Karpas-422 (cell line): ENCODE measurements at regions not wholly inside any gene's neighbourhood (a gene's known extent, or its start where the extent isn't known, plus 50 kb on each side); places are given as distances from the start of the nearest gene placed in this dataset.

ENCODE experiments used
- DNase-seq: peaks from one replicate; pipeline ENCODE4 v3.0.0-alpha.2; 2015
- H2AFZ ChIP-seq: fragments of 200-600 bp; sonication (generic); 2 replicates; pipeline ENCODE4 v1.6.1; 2014; ENCODE audit warnings: antibody characterized with exemption, low read length, mixed read lengths
- H3K27ac ChIP-seq: fragments of 200-600 bp; sonication (generic); 2 replicates; pipeline ENCODE4 v1.5.1; 2014; ENCODE audit warnings: mild to moderate bottlenecking, low read length, moderate library complexity
- H3K27me3 ChIP-seq: fragments of 200-600 bp; sonication (generic); 2 replicates; pipeline ENCODE4 v1.6.1; 2014; ENCODE audit warnings: low read length, mixed read lengths
- H3K36me3 ChIP-seq: fragments of 200-600 bp; sonication (generic); 2 replicates; pipeline ENCODE4 v1.6.1; 2014; ENCODE audit warnings: low read length, mixed read lengths; ENCODE audit not compliant: insufficient read depth
- H3K4me1 ChIP-seq: fragments of 200-600 bp; sonication (generic); 2 replicates; pipeline ENCODE4 v1.6.1; 2014; ENCODE audit warnings: mild to moderate bottlenecking, low read length, mixed read lengths
- H3K4me2 ChIP-seq: fragments of 200-600 bp; sonication (generic); 2 replicates; pipeline ENCODE4 v1.6.1; 2014; ENCODE audit warnings: low read length, low read depth, mild to moderate bottlenecking; ENCODE audit not compliant: poor library complexity, severe bottlenecking
- H3K4me3 ChIP-seq: fragments of 200-600 bp; sonication (generic); 2 replicates; pipeline ENCODE4 v1.5.1; 2014; ENCODE audit warnings: mild to moderate bottlenecking, antibody characterized with exemption, low read length, mixed read lengths
- H3K79me2 ChIP-seq: fragments of 200-600 bp; sonication (generic); 2 replicates; pipeline ENCODE4 v1.6.1; 2014; ENCODE audit warnings: mild to moderate bottlenecking, low read length, mixed read lengths
- H3K9ac ChIP-seq: fragments of 200-600 bp; sonication (generic); 2 replicates; pipeline ENCODE4 v1.6.0; 2014; ENCODE audit warnings: low read length
- H3K9me2 ChIP-seq: fragments of 200-600 bp; sonication (generic), shearing (Covaris generic); replicated peaks from 2 replicates; pipeline ENCODE4 v1.6.0; 2014; ENCODE audit warnings: mild to moderate bottlenecking, low read length, moderate library complexity; ENCODE audit not compliant: insufficient read depth
- H3K9me3 ChIP-seq: fragments of 300-700, 200-600 bp; sonication (generic); 2 replicates; pipeline ENCODE4 v1.6.1; 2014; ENCODE audit warnings: low read length, mixed read lengths
- H4K20me1 ChIP-seq: fragments of 200-600 bp; sonication (generic); 2 replicates; pipeline ENCODE4 v1.6.1; 2014; ENCODE audit warnings: mild to moderate bottlenecking, antibody characterized with exemption, low read length, low read depth; ENCODE audit not compliant: insufficient read depth

DNA sequence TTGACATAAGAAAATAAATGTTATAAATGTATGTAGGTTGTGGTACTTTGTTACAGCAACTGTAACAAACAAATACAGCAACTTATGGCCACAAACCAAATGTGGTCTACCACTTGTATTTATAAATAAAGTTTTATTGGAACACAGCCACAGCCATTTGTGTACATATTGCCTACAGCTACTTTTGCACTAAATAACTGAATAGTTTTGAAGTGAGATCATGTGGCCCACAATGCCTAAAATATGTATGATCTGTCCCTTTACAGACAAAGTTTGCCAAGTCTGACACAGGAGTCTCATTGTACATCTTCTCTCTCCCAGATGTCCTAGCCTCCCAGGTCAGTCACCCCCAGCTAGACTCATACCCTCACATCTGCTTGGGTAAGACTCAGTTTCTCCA is 283.6 kb upstream of the PRDM9 start:
- H3K4me3 ChIP-seq, result no peak overlapping the region
- H4K20me1 ChIP-seq, result no peaks in the 10 kb centered on the region
- H3K79me2 ChIP-seq, result no peaks in the 10 kb centered on the region
- no peaks in the 10 kb centered on the region for H3K36me3 ChIP-seq
- H3K4me2 ChIP-seq, result no peak overlapping the region
- H3K27ac ChIP-seq, result no peak overlapping the region
- H3K27me3 ChIP-seq, result no peaks in the 10 kb centered on the region
- H2AFZ ChIP-seq, result no peak overlapping the region
- DNase-seq, result no peak
- no peak overlapping the region for H3K9ac ChIP-seq
- H3K4me1 ChIP-seq, result no peaks in the 10 kb centered on the region
- H3K9me3 ChIP-seq, result no peaks in the 10 kb centered on the region
- H3K9me2 ChIP-seq, result no peaks in the 10 kb centered on the region

DNA sequence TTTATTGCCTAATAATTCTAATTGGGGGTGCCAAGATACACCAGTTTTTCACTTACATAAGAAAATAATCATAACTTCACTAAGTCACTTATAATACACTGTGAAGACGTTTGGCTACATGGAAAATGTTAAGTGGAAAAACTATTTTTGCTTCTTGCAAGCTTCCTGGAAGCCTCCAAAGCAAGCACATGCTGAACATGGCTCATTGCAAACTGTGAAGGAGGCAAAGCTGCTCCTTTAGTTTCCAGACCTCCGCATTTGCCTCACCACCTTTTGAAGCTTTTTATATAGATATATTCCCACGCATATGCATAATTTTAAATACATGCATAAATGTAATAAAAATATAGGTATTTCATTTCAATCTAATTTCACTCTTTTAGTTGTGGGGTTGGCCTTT is 285.6 kb upstream of the PRDM9 start:
- H3K4me2 ChIP-seq, result no peak overlapping the region
- H3K79me2 ChIP-seq, result no peaks in the 10 kb centered on the region
- DNase-seq, result no peak
- H3K27me3 ChIP-seq, result no peaks in the 10 kb centered on the region
- no peaks in the 10 kb centered on the region for H3K9me2 ChIP-seq
- no peaks in the 10 kb centered on the region for H3K36me3 ChIP-seq
- no peak overlapping the region for H3K27ac ChIP-seq
- no peaks in the 10 kb centered on the region for H3K9me3 ChIP-seq
- no peak overlapping the region for H2AFZ ChIP-seq
- H3K4me3 ChIP-seq, result no peak overlapping the region
- H4K20me1 ChIP-seq, result no peaks in the 10 kb centered on the region
- H3K4me1 ChIP-seq, result no peaks in the 10 kb centered on the region
- H3K9ac ChIP-seq, result no peak overlapping the region

DNA sequence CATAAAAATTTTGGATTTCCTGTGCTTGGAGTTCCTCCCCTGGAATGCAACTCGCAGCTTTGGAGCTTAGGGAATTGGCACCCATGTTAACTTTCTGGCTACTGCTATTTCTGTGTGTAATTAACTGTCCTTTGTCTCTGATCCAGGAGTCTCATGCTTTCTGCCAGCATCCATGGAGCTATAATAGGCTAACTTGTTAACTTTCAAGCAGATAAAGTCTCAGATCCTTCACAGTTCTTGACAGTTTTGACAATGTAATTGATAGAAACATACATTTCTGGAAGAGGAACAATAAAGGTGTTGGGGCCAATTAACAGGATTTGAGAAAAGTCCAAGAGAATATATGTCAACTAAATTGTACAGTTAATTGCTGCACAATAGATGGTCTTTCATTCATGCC is 290.2 kb upstream of the PRDM9 start:
- no peak for DNase-seq
- Histone ChIP-seq H3K36me3 (no peaks in the 10 kb centered on the region), H4K20me1 (no peaks in the 10 kb centered on the region), H3K27me3 (no peaks in the 10 kb centered on the region), H3K4me3 (no peak overlapping the region), H3K27ac (no peak overlapping the region), H3K9me3 (no peaks in the 10 kb centered on the region), H3K79me2 (no peaks in the 10 kb centered on the region), H2AFZ (no peak overlapping the region), H3K4me2 (no peak overlapping the region), H3K9ac (no peak overlapping the region), H3K4me1 (no peaks in the 10 kb centered on the region), H3K9me2 (no peaks in the 10 kb centered on the region)

DNA sequence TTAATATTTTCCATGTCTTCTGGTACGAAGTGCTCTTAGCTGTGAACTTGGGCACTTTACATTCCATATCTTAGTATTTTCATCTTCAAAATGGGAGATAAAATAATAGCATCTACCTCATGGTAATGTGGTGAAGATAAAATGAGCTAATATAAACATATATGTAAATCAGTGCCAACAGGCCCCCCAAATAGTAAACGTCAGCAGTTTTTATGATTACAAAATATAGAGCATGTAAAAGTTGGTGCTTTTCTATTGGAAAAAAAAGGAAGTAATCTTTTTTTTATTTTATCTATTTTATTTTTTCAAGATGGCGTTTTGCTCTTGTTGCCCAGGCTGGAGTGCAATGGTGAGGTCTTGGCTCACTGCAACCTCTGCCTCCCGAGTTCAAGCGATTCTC is 291.1 kb upstream of the PRDM9 start:
- Histone ChIP-seq H3K9me3 (no peaks in the 10 kb centered on the region), H4K20me1 (no peaks in the 10 kb centered on the region), H3K9me2 (no peaks in the 10 kb centered on the region), H3K79me2 (no peaks in the 10 kb centered on the region), H2AFZ (no peak overlapping the region), H3K4me1 (no peaks in the 10 kb centered on the region), H3K27ac (no peak overlapping the region), H3K36me3 (no peaks in the 10 kb centered on the region), H3K27me3 (no peaks in the 10 kb centered on the region), H3K4me2 (no peak overlapping the region), H3K4me3 (no peak overlapping the region), H3K9ac (no peak overlapping the region)
- no peak for DNase-seq

DNA sequence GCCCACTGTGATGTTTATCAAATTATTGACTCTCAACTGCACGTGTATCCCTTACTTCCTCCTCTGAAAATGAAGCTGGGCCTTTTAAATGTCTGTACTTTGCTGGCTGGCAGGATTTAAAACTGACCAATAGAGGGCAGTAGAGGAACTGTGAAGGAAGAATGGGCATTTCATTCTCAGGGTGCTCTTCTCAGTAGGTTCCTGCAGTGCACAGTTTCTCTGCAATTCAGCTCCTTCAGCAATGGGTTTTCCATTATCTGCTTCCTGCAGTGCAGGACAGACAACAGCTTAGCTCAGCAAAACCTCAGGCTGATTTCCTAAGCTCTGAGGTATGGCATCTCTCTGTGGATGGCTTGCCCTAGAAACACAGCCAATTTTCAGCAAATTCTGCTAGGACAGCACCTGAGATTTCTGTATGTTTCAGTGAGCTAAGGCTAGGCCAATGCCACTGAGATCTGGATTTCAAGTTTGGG is 298.4 kb upstream of the PRDM9 start:
- Histone ChIP-seq H2AFZ (0 out of 2 replicates have a peak overlapping the region, but pooled peaks have one; percentile 14), H3K9ac (no peak overlapping the region), H3K4me2 (no peak overlapping the region), H4K20me1 (no peaks in the 10 kb centered on the region), H3K27me3 (no peaks in the 10 kb centered on the region), H3K79me2 (no peaks in the 10 kb centered on the region), H3K4me3 (no peak overlapping the region), H3K27ac (no peak overlapping the region), H3K9me2 (no peaks in the 10 kb centered on the region), H3K4me1 (no peaks in the 10 kb centered on the region), H3K9me3 (no peaks in the 10 kb centered on the region), H3K36me3 (no peaks in the 10 kb centered on the region)
- peak; percentile 93 for DNase-seq

DNA sequence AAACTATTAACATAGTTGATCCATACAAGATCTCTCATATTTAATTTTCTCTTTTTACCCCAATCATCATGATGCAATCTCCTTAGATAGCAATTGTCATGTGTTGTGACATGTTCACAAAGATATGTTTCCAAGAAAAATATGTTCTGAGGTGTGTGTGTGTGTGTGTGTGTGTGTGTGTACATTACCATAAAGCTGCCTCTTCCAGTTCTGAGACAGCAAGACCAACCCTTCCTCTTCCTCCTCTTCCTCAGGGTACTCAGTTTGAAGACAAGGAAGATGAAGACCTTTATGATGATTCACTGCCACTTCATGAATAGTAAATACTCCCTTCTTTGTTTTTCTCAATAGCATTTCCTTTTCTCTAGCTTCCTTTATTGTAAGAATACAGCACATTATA is 303.3 kb upstream of the PRDM9 start:
- Histone ChIP-seq H3K9ac (no peak overlapping the region), H3K9me3 (no peaks in the 10 kb centered on the region), H3K9me2 (no peaks in the 10 kb centered on the region), H3K4me1 (no peaks in the 10 kb centered on the region), H3K27me3 (no peaks in the 10 kb centered on the region), H3K27ac (no peak overlapping the region), H3K36me3 (no peaks in the 10 kb centered on the region), H2AFZ (no peak overlapping the region), H3K4me2 (no peak overlapping the region), H3K79me2 (no peaks in the 10 kb centered on the region), H3K4me3 (no peak overlapping the region), H4K20me1 (no peaks in the 10 kb centered on the region)
- no peak for DNase-seq

DNA sequence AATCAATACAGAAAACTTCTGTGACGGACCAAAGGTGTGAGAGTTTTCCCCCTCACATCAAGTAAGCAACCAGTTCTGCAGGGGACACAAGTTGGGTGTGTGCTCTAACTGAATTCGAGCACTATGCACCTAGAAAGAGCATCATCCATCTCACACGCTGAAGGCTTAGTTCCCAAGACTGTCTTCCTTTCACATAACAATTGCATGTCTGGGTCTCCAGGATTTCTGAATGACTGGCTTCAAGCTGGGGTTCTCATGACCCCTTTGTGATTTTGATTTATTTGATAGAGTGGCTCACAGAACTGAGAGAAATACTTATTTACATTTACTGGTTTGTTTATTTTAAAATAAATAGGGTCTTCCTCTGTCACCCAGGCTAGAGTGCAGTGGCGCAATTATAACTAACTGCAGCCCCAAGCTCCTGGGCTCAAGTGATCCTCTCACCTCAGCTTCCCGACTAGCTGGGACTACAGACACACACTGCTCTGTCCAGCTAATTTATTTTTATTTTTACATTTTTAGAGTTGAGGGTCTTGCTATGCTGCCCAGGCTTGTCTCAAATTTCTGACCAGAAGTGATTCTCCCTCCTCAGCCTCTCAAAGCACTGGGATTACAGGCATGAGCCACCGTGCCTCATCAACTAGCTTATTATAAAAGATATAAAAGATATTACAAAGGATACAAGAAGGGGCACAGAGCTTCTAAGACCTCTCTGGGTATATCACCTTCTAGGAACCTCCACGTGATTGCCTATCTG is 316.7 kb upstream of the CDH12 start:
- H3K79me2 ChIP-seq, result no peaks in the 10 kb centered on the region
- H3K27me3 ChIP-seq, result no peaks in the 10 kb centered on the region
- H3K27ac ChIP-seq, result no peak overlapping the region
- no peaks in the 10 kb centered on the region for H4K20me1 ChIP-seq
- H3K4me2 ChIP-seq, result no peak overlapping the region
- H2AFZ ChIP-seq, result no peak overlapping the region
- H3K36me3 ChIP-seq, result no peaks in the 10 kb centered on the region
- DNase-seq, result no peak
- H3K4me3 ChIP-seq, result no peak overlapping the region
- H3K9ac ChIP-seq, result no peak overlapping the region
- no peaks in the 10 kb centered on the region for H3K9me2 ChIP-seq
- H3K9me3 ChIP-seq, result no peaks in the 10 kb centered on the region
- H3K4me1 ChIP-seq, result no peaks in the 10 kb centered on the region

DNA sequence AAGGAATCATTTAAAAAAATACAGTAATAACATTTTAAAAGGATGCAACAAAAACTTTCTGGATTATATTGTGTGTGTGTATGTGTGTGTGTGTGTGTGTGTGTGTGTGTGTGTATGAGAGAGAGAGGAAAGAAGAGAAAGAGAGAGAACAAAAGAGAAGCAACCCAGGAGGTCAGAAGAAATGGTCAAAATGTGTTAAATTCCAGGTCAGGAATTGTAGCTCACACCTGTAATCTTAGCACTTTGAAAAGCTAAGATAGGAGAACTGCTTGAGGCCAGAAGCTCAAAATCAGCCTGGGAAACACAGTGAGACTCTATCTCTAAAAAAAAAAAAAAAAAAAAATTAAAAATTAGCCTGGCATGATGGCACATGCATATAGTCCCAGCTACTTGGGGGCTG is 311.8 kb upstream of the CDH12 start:
- no peaks in the 10 kb centered on the region for H3K4me1 ChIP-seq
- H3K9ac ChIP-seq, result no peak overlapping the region
- no peaks in the 10 kb centered on the region for H3K36me3 ChIP-seq
- no peak overlapping the region for H3K4me2 ChIP-seq
- DNase-seq, result no peak
- no peaks in the 10 kb centered on the region for H4K20me1 ChIP-seq
- no peaks in the 10 kb centered on the region for H3K79me2 ChIP-seq
- H3K4me3 ChIP-seq, result no peak overlapping the region
- no peak overlapping the region for H3K27ac ChIP-seq
- no peak overlapping the region for H2AFZ ChIP-seq
- no peaks in the 10 kb centered on the region for H3K9me2 ChIP-seq
- H3K27me3 ChIP-seq, result no peaks in the 10 kb centered on the region
- no peaks in the 10 kb centered on the region for H3K9me3 ChIP-seq
